IMR-90 (cell line): ENCODE measurements at regions not wholly inside any gene's neighbourhood (a gene's known extent, or its start where the extent isn't known, plus 50 kb on each side); places are given as distances from the start of the nearest gene placed in this dataset.

Source experiments
- ATAC-seq: fragments of 200-7000 bp; cut with Tn5 transposase; 2 replicates; pipeline ENCODE4 v1.9.1; 2020; ENCODE audit warnings: low read depth, mild to moderate bottlenecking, moderate library complexity
- BruUV-seq: library from RNA; stranded (reverse); fragments of 400-500 nt; replicated peaks from 2 replicates; lab custom pipeline; 2021; lab: Mats Ljungman, UMichigan
- CTCF ChIA-PET: fragments of 300-600 bp; formaldehyde crosslinking; extraction: SDS; loops from one replicate; lab custom pipeline; 2021; ENCODE audit warnings: antibody characterized with exemption; lab: Yijun Ruan, JAX
- POLR2A ChIA-PET: fragments of 300-600 bp; sonication (Branson Sonifier 250); formaldehyde crosslinking; loops from one replicate; lab custom pipeline; 2022; ENCODE audit warnings: antibody characterized with exemption; ENCODE audit not compliant: unreplicated experiment; lab: Charles Lee
- DNase-seq: peaks from one replicate; pipeline ENCODE4 v3.0.0; 2013
- H2AFZ ChIP-seq: replicated peaks from 2 replicates; pipeline ENCODE3; 2013; ENCODE audit warnings: low read length, mild to moderate bottlenecking; ENCODE audit not compliant: poor library complexity
- H2AK5ac ChIP-seq: 2 replicates; pipeline ENCODE4 v1.6.1; 2013; ENCODE audit warnings: low read depth, low read length, inconsistent platforms
- H2AK9ac ChIP-seq: replicated peaks from 2 replicates; pipeline ENCODE3; 2013; ENCODE audit warnings: mild to moderate bottlenecking, low read depth, low read length, moderate library complexity; ENCODE audit not compliant: poor library complexity
- H2BK120ac ChIP-seq: 2 replicates; pipeline ENCODE4 v1.6.1; 2013; ENCODE audit warnings: low read depth, low read length, inconsistent platforms
- H2BK15ac ChIP-seq: 3 replicates; pipeline ENCODE4 v1.6.1; 2013; ENCODE audit warnings: low read depth, low read length, inconsistent platforms
- H2BK20ac ChIP-seq: 2 replicates; pipeline ENCODE4 v1.6.1; 2013; ENCODE audit warnings: low read depth, mild to moderate bottlenecking, inconsistent platforms, low read length, moderate library complexity
- H2BK5ac ChIP-seq: 2 replicates; pipeline ENCODE4 v1.6.1; 2013; ENCODE audit warnings: mild to moderate bottlenecking, low read depth, low read length, inconsistent platforms; ENCODE audit not compliant: poor library complexity, severe bottlenecking
- H3K14ac ChIP-seq: replicated peaks from 2 replicates; pipeline ENCODE4 v1.6.1; 2013; ENCODE audit warnings: low read depth, low read length, inconsistent platforms
- H3K18ac ChIP-seq: 2 replicates; pipeline ENCODE4 v1.6.1; 2013; ENCODE audit warnings: low read depth, low read length, control low read depth
- H3K23ac ChIP-seq: 2 replicates; pipeline ENCODE4 v1.6.1; 2013; ENCODE audit warnings: low read depth, low read length, inconsistent platforms
- H3K27ac ChIP-seq: 2 replicates; pipeline ENCODE4 v1.5.1; 2013; ENCODE audit warnings: mild to moderate bottlenecking, control low read depth, low read length; ENCODE audit not compliant: insufficient read depth
- H3K27me3 ChIP-seq: 2 replicates; pipeline ENCODE4 v1.6.1; 2013; ENCODE audit warnings: low read length; ENCODE audit not compliant: control insufficient read depth, insufficient read depth
- H3K36me3 ChIP-seq: 2 replicates; pipeline ENCODE4 v1.6.1; 2013; ENCODE audit warnings: low read length, mixed read lengths; ENCODE audit not compliant: control insufficient read depth, insufficient read depth
- H3K4ac ChIP-seq: 2 replicates; pipeline ENCODE4 v1.6.1; 2013; ENCODE audit warnings: low read depth, low read length, inconsistent platforms
- H3K4me1 ChIP-seq: 2 replicates; pipeline ENCODE4 v1.6.1; 2013; ENCODE audit warnings: low read length, mixed read lengths; ENCODE audit not compliant: control insufficient read depth, insufficient read depth
- H3K4me2 ChIP-seq: 2 replicates; pipeline ENCODE4 v1.6.1; 2013; ENCODE audit warnings: low read depth, mild to moderate bottlenecking, control low read depth, low read length, moderate library complexity
- H3K4me3 ChIP-seq: 2 replicates; pipeline ENCODE4 v1.5.1; 2013; ENCODE audit warnings: low read depth, mild to moderate bottlenecking, control low read depth, low read length, moderate library complexity; ENCODE audit not compliant: insufficient read depth
- H3K56ac ChIP-seq: 2 replicates; pipeline ENCODE4 v1.6.1; 2013; ENCODE audit warnings: low read length, inconsistent platforms; ENCODE audit not compliant: insufficient read depth; ENCODE audit errors: extremely low read depth
- H3K79me1 ChIP-seq, 2 experiments: 2 replicates each; pipeline ENCODE4 v1.6.1; 2013; ENCODE audit warnings: low read length in 2 of 2, inconsistent platforms in 1 of 2, low read depth in 1 of 2
- H3K9ac ChIP-seq: 2 replicates; pipeline ENCODE4 v1.6.1; 2013; ENCODE audit warnings: low read depth, low read length, control low read depth
- H3K9me1 ChIP-seq: 2 replicates; pipeline ENCODE4 v1.6.1; 2013; ENCODE audit warnings: low read length, inconsistent platforms; ENCODE audit not compliant: insufficient read depth
- H3K9me3 ChIP-seq: 2 replicates; pipeline ENCODE4 v1.6.1; 2013; ENCODE audit warnings: low read length; ENCODE audit not compliant: control insufficient read depth, insufficient read depth
- H4K20me1 ChIP-seq: 2 replicates; pipeline ENCODE4 v1.6.1; 2013; ENCODE audit warnings: low read length, inconsistent platforms; ENCODE audit not compliant: insufficient read depth
- H4K5ac ChIP-seq: 2 replicates; pipeline ENCODE4 v1.6.1; 2013; ENCODE audit warnings: mild to moderate bottlenecking, low read depth, low read length, control low read depth
- H4K8ac ChIP-seq, 2 experiments: 2 replicates each; pipeline ENCODE4 v1.6.1; 2013; ENCODE audit warnings: low read depth in 2 of 2, low read length in 2 of 2, control low read depth in 1 of 2, inconsistent platforms in 1 of 2
- H4K91ac ChIP-seq: 2 replicates; pipeline ENCODE4 v1.6.1; 2013; ENCODE audit warnings: low read depth, low read length, inconsistent platforms; ENCODE audit not compliant: insufficient read depth
- CEBPB ChIP-seq: IDR thresholded peaks from 2 replicates; pipeline ENCODE4 v1.6.1; 2012; ENCODE audit warnings: low read depth, low read length, improper control_type of control experiment
- CHD1 ChIP-seq: IDR thresholded peaks from 2 replicates; pipeline ENCODE4 v1.6.1; 2012; ENCODE audit warnings: low read depth, low read length, improper control_type of control experiment
- FOS ChIP-seq: fragments of 150-350 bp; IDR thresholded peaks from 2 replicates; pipeline ENCODE4 v1.6.1; 2016; ENCODE audit warnings: low read depth, low read length
- MAZ ChIP-seq: IDR thresholded peaks from 2 replicates; pipeline ENCODE4 v1.6.1; 2012; ENCODE audit warnings: low read depth, mild to moderate bottlenecking, low read length, improper control_type of control experiment, moderate library complexity, borderline replicate concordance
- NFE2L2 ChIP-seq: fragments of 150-350 bp; IDR thresholded peaks from 2 replicates; pipeline ENCODE4 v1.6.1; 2016; ENCODE audit warnings: low read depth, mild to moderate bottlenecking, low read length
- SMC3 ChIP-seq: fragments of 150-350 bp; IDR thresholded peaks from 2 replicates; pipeline ENCODE4 v1.6.1; 2016; ENCODE audit warnings: low read depth, mild to moderate bottlenecking, antibody characterized with exemption, low read length, moderate library complexity
- WGBS, 2 experiments: methylation state at CpG; one replicate each; pipeline versions ENCODE4 v1.1.5 to v1.1.7; 2013; ENCODE audit warnings: missing lambda C conversion rate in 2 of 2; ENCODE audit not compliant: insufficient read length in 1 of 2; ENCODE audit errors: extremely low coverage in 2 of 2; 5-methylcytosine and 5-hydroxymethylcytosine counted together
- dilution Hi-C: fragments of 300-500 bp; cut with HindIII; formaldehyde crosslinking; loops from one replicate; pipeline ENCODE4 v1.14.3; 2018; ENCODE audit warnings: low sequenced_read_pairs; ENCODE audit not compliant: unreplicated experiment
- in situ Hi-C: fragments of 300-500 bp; cut with MboI; formaldehyde crosslinking; loops from 3 replicates; pipeline ENCODE4 v1.14.3; 2019; ENCODE audit warnings: low sequenced_read_pairs, inconsistent platforms, mixed read lengths
- intact Hi-C: fragments of 100-400 bp; cut with micrococcal nuclease; formaldehyde crosslinking; loops from 2 replicates; pipeline ENCODE4 v1.10.0; 2022
- TF ChIP-seq, protein P1 (sequence below): fragments of 150-350 bp; IDR thresholded peaks from 2 replicates; pipeline ENCODE4 v1.6.1; 2016; ENCODE audit warnings: low read depth, mild to moderate bottlenecking, low read length, moderate library complexity, borderline replicate concordance

- Histone ChIP-seq H3K4me1 (no peaks in the 10 kb centered on the region), H3K27me3 (no peaks in the 10 kb centered on the region), H3K4me3 (no peak overlapping the region), H3K9ac (no peak overlapping the region), H3K18ac (no peak overlapping the region), H3K27ac (no peak overlapping the region), H2AK5ac (no peak overlapping the region), H3K4me2 (no peak overlapping the region), H3K79me1 (no peaks in the 10 kb centered on the region), H2AFZ (no peak overlapping the region), H2BK15ac (no peak overlapping the region), H3K14ac (no peak overlapping the region), H4K5ac (no peak overlapping the region), H4K20me1 (no peaks in the 10 kb centered on the region), H3K23ac (no peak overlapping the region), H2BK120ac (no peak overlapping the region), H3K4ac (no peak overlapping the region), H4K8ac (no peak overlapping the region), H3K56ac (no peak overlapping the region), H3K36me3 (no peaks in the 10 kb centered on the region), H2BK20ac (no peak overlapping the region), H3K9me1 (no peaks in the 10 kb centered on the region), H2BK5ac (no peak overlapping the region), H3K9me3 (no peaks in the 10 kb centered on the region), H4K91ac (no peak overlapping the region), H2AK9ac (no peak overlapping the region)
- no peak for TF ChIP-seq SMC3
- TF ChIP-seq CEBPB, result no peak
- TF ChIP-seq NFE2L2, result no peak
- no peak for TF ChIP-seq MAZ
- TF ChIP-seq, protein P1, sequence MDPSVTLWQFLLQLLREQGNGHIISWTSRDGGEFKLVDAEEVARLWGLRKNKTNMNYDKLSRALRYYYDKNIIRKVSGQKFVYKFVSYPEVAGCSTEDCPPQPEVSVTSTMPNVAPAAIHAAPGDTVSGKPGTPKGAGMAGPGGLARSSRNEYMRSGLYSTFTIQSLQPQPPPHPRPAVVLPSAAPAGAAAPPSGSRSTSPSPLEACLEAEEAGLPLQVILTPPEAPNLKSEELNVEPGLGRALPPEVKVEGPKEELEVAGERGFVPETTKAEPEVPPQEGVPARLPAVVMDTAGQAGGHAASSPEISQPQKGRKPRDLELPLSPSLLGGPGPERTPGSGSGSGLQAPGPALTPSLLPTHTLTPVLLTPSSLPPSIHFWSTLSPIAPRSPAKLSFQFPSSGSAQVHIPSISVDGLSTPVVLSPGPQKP, result no peak
- no peak for TF ChIP-seq FOS
- TF ChIP-seq CHD1, result no peak
- dilution Hi-C loops (no loop called here), intact Hi-C loops (no loop called here), in situ Hi-C loops (loop anchor here (10.0 to 25.0 kb wide), 2 partner anchors 564 to 1007 kb away; no protein-coding TSS in a partner anchor)
- WGBS, 2 experiments, result no CpG with 5 or more reads among the region's 1 CpG
- ATAC-seq (no peak), DNase-seq (no peak)
- ChIA-PET POLR2A (no interaction called here), CTCF (no interaction called here)
- BruUV-seq, result no TSS peak
These were observed 711.1 kb upstream of the SEMA3D start for GRCh38 chr7:85897967-85898366.
